ENCODE measurements at regions not wholly inside any gene's neighbourhood (a gene's known extent, or its start where the extent isn't known, plus 50 kb on each side); places are given as distances from the start of the nearest gene placed in this dataset.

DNA sequence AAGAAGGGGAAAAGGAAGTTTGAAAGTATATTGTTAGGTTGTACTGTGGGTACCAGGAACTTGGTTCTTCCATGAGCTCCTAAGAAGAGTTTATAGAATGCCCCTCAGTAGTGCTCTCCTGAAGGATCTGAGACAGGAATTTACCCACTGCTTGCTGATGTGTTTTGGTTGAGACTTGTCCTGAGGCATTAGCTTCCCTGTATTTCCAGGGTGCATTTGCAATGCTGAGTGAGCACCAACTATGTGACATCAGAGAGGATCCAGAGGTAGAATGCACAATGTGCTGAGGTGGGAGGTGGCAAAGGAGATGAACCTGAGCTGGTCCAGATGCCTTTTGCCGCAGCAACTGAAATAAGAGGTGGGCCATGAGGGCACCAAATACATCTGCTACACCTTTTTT, 64.3 kb upstream of the LRRC3B start:
- DNase-seq = no peak

DNA sequence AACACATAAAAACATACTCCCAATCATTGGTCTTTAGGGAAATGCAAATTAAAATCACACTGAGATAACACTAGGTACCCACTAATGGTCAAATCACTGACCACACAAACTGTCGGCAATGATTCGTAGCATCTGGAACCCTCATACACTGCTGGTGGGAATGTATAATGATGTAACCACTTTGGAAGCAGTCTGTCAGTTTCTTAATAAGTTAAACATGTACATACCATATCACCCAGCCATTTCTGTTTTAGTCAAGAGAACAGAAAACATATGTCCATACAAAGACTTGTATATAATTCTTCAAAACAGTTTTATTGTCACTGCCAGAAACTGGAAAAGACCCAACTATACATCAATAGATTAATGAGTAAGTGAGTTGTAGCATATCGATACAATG, 63.3 kb upstream of the LRRC3B start:
- DNase-seq = no peak

DNA sequence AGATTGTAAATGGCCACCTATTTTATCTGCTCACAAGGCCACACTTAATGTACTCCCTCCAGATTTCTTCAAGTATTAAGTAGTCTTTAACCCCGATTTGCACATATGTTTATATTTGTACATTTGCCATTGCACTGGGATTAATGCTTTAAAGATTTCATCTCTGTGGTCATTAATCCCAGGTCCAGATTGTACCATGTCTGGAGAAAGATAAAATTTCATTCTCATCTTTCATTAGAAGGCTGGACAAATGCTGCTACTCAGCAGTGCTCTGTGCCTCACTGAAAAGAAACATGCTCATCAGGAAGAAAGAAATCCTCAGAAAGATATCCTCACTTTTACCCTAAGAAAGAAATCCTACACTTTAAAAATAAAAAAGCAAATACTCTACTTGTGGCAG, 62.5 kb upstream of the LRRC3B start:
- DNase-seq = no peak

DNA sequence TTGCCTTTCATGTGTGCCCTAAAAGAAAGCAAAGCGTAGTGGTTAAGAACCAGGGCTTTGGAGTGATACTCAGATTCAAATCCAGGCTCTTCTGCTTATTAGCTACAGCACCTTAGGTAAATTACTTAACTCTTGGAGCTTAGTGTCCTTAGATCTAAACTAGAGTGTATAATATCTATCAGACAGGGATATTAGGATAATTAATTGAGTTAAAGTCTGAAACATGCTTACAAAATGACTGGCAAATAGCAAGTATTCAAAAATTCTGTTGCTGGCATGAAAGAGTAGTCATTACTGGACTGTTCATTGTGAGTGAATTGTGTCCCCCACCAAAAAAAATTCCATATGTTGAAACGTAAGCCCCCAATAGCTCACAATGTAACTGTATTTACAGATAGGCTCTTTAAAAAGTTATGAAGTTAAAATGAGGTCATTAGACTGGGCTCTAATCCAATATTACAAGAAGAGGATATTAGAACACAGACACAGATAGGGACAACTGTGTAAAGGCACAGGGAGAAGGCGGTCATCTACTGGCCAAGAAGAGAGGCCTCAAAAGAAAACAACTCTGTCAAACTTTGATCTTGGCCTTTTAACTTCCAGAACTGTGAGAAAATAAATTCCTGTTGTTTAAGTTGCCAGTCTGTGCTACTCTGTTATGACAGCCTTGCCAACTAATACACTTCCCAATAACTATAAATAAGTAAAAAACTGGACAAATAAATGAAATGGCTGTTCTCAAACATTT, 60.4 kb upstream of the LRRC3B start:
- no peak for DNase-seq
